ENCODE measurements at regions not wholly inside any gene's neighbourhood (a gene's known extent, or its start where the extent isn't known, plus 50 kb on each side); places are given as distances from the start of the nearest gene placed in this dataset.
A peak's percentile ranks its signal among the peaks of the same experiment; 100 is the strongest.

DNA sequence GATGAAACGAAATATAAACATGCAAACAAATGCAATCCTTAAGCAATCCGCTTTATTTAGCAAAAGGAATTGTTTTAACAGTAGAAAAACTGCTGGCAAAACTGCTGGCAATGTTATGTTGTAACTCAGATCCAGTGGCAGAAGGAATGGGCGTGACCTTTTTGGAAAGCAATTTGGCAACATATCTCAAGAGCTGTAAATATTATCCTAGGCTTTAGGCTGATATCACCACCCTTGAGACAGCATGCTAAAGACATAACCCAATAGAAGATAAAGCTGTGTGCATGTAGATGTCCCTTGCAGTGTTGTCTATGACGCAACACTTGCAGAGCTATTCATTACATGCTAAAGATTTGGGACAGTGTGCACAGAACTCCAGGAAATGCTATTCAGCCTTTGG is 138.5 kb downstream of the DICER1 start:
- peak in 1 of 2 donors; percentile 85 for ATAC-seq (ENCODE audit: low FRiP score in 2 of 2)
- DNase-seq: no peak
- H3K27ac ChIP-seq: no peak overlapping the region
- no peak for TF ChIP-seq POLR2AphosphoS5 (IDR thresholded peaks at IDR 0.05)
- TF ChIP-seq, protein P1, sequence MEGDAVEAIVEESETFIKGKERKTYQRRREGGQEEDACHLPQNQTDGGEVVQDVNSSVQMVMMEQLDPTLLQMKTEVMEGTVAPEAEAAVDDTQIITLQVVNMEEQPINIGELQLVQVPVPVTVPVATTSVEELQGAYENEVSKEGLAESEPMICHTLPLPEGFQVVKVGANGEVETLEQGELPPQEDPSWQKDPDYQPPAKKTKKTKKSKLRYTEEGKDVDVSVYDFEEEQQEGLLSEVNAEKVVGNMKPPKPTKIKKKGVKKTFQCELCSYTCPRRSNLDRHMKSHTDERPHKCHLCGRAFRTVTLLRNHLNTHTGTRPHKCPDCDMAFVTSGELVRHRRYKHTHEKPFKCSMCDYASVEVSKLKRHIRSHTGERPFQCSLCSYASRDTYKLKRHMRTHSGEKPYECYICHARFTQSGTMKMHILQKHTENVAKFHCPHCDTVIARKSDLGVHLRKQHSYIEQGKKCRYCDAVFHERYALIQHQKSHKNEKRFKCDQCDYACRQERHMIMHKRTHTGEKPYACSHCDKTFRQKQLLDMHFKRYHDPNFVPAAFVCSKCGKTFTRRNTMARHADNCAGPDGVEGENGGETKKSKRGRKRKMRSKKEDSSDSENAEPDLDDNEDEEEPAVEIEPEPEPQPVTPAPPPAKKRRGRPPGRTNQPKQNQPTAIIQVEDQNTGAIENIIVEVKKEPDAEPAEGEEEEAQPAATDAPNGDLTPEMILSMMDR (IDR thresholded peaks at IDR 0.05): no peak
- TF ChIP-seq POLR2A (IDR thresholded peaks at IDR 0.05): no peak
- TF ChIP-seq EP300 (IDR thresholded peaks at IDR 0.05): no peak
- H3K9me3 ChIP-seq: peaks cover 0 to 4% (median 0%) of the 10 kb centered on the region in 4 donors
- WGBS, 2 donors: 52 to 67% methylated on average over 4 of the region's 4 CpGs
- H3K4me3 ChIP-seq: no peak overlapping the region
- peaks cover 0 to 6% (median 0%) of the 10 kb centered on the region in 4 donors for H3K4me1 ChIP-seq
- H3K36me3 ChIP-seq: no peaks in the 10 kb centered on the region
- H3K27me3 ChIP-seq: no peaks in the 10 kb centered on the region

DNA sequence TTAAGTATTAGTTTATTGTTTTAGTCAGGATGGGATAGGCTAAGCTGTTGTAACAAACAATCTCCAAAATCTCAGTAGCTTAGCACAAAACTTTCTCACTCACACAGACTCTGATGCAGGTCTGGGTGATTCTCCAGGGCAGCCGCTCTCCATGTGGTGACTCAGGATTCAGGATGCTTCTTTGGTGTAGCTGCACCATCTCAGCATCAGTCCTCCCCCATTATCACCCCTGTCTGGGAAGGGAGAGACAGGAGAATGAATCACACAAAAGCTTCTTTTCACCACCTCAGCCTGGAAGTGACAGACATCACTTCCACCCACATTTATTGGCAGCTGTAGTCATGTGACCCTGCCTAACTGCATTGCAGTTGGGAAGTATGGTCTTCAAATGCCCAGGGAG is 142.3 kb downstream of the DICER1 start:
- TF ChIP-seq, protein P1 (IDR thresholded peaks at IDR 0.05): no peak
- TF ChIP-seq POLR2A (IDR thresholded peaks at IDR 0.05) (no peak), EP300 (IDR thresholded peaks at IDR 0.05) (no peak), POLR2AphosphoS5 (IDR thresholded peaks at IDR 0.05) (no peak)
- WGBS, 2 donors: 36 to 89% methylated on average over 1 of the region's 1 CpG
- Histone ChIP-seq H3K27ac (no peak overlapping the region), H3K36me3 (no peaks in the 10 kb centered on the region), H3K27me3 (no peaks in the 10 kb centered on the region), H3K4me1 (peaks cover 0 to 6% (median 0%) of the 10 kb centered on the region in 4 donors), H3K4me3 (no peak overlapping the region), H3K9me3 (no peaks in the 10 kb centered on the region)
- no peak for ATAC-seq (ENCODE audit: low FRiP score in 2 of 2)
- DNase-seq: no peak

DNA sequence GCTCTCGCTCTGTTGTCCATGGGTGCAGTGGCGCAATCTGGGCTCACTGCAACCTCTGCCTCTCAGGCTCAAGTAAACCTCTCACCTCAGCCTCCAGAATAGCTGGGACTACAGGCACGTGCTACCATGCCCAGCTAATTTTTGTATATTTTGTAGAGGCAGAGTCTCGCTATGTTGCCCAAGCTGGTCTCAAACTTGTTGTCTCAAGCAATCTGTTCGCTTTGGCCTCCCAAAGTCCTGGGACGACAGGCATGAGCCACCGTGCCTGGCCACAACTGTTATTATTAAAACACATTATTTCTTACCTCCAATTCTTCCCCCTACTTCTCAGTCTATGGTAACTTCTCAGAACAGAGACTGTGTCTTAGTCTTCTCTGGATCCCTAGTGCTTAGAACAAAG is 143.3 kb downstream of the DICER1 start:
- no peaks in the 10 kb centered on the region for H3K36me3 ChIP-seq
- peaks cover 0 to 5% (median 0%) of the 10 kb centered on the region in 4 donors for H3K4me1 ChIP-seq
- H3K9me3 ChIP-seq: no peaks in the 10 kb centered on the region
- no peaks in the 10 kb centered on the region for H3K27me3 ChIP-seq
- ATAC-seq (ENCODE audit: low FRiP score in 2 of 2): no peak
- H3K27ac ChIP-seq: no peak overlapping the region
- WGBS, 2 donors: 92 to 97% methylated on average over 7 of the region's 7 CpGs
- TF ChIP-seq EP300 (IDR thresholded peaks at IDR 0.05) (no peak), POLR2A (IDR thresholded peaks at IDR 0.05) (no peak), POLR2AphosphoS5 (IDR thresholded peaks at IDR 0.05) (no peak)
- TF ChIP-seq, protein P1 (IDR thresholded peaks at IDR 0.05): no peak
- no peak for DNase-seq
- no peak overlapping the region for H3K4me3 ChIP-seq

DNA sequence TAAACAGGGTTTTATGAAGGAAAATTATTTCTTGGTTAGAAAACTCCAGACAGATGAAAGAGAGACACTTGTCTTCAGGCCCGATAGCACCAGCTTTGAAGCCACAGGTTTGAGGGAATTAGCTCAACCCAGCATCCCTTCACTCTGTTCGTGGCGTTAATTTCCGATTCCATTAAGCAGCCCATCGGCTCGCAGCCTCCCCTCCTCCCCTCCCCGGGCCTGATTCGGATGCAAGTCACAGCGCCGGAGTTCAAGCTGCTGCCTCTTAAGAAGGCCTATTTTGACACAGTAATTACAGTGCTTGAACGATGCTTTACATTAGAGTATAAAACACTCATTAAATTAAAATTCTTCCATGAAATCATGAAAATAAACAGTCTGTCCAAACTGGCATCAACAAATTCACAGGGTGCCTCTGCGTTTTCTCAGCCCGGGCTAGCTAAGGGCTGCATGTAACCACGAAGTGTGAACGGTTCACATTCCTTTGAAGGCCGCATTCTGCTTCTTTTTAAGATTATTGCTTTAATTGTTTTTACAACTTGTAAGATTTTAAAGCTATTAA is 145.8 kb downstream of the DICER1 start:
- ATAC-seq (ENCODE audit: low FRiP score in 2 of 2) (no peak), DNase-seq (no peak)
- H3K36me3 ChIP-seq: no peaks in the 10 kb centered on the region
- H3K9me3 ChIP-seq: no peaks in the 10 kb centered on the region
- TF ChIP-seq, protein P1 (IDR thresholded peaks at IDR 0.05): no peak
- no peak for TF ChIP-seq EP300 (IDR thresholded peaks at IDR 0.05)
- TF ChIP-seq POLR2A (IDR thresholded peaks at IDR 0.05): no peak
- TF ChIP-seq POLR2AphosphoS5 (IDR thresholded peaks at IDR 0.05): no peak
- H3K27me3 ChIP-seq: no peaks in the 10 kb centered on the region
- H3K27ac ChIP-seq: no peak overlapping the region
- no peaks in the 10 kb centered on the region for H3K4me1 ChIP-seq
- no peak overlapping the region for H3K4me3 ChIP-seq
- WGBS, 2 donors: 47 to 51% methylated on average over 16 of the region's 16 CpGs
